ENCODE measurements at regions not wholly inside any gene's neighbourhood (a gene's known extent, or its start where the extent isn't known, plus 50 kb on each side); places are given as distances from the start of the nearest gene placed in this dataset.

- no peak overlapping the region for H3K4me3 ChIP-seq
- no peaks in the 10 kb centered on the region for H3K9me3 ChIP-seq
- H3K27ac ChIP-seq = no peak overlapping the region
- DNase-seq (ENCODE audit: low spot score) = no peak
- H3K4me1 ChIP-seq (ENCODE audit: control insufficient read depth in 1 of 2, low read depth in 2 of 2) = no peaks in the 10 kb centered on the region
- no peak for TF ChIP-seq CTCF (IDR thresholded peaks at IDR 0.05)
- no peaks in the 10 kb centered on the region for H3K27me3 ChIP-seq (replicated peaks; ENCODE audit: insufficient read depth)
- no peaks in the 10 kb centered on the region for H3K36me3 ChIP-seq
- ATAC-seq (ENCODE audit: insufficient number of reproducible peaks, low FRiP score, low read depth) = no peak
Observed at GRCh38 chr10:78394047-78394446, 360.4 kb downstream of the RPS24 start.

- H3K36me3 ChIP-seq = no peaks in the 10 kb centered on the region
- ATAC-seq (ENCODE audit: insufficient number of reproducible peaks, low FRiP score, low read depth) = no peak
- no peak overlapping the region for H3K27ac ChIP-seq
- no peaks in the 10 kb centered on the region for H3K27me3 ChIP-seq (replicated peaks; ENCODE audit: insufficient read depth)
- H3K4me3 ChIP-seq = no peak overlapping the region
- no peak for TF ChIP-seq CTCF (IDR thresholded peaks at IDR 0.05)
- no peak for DNase-seq (ENCODE audit: low spot score)
- H3K9me3 ChIP-seq = no peaks in the 10 kb centered on the region
- H3K4me1 ChIP-seq (ENCODE audit: control insufficient read depth in 1 of 2, low read depth in 2 of 2) = no peaks in the 10 kb centered on the region
Observed at GRCh38 chr10:78395162-78395561, 361.5 kb downstream of the RPS24 start.

- Histone ChIP-seq H3K27me3 (replicated peaks; ENCODE audit: insufficient read depth) (no peaks in the 10 kb centered on the region), H3K4me3 (no peak overlapping the region), H3K36me3 (no peaks in the 10 kb centered on the region), H3K27ac (no peak overlapping the region), H3K4me1 (ENCODE audit: control insufficient read depth in 1 of 2, low read depth in 2 of 2) (no peaks in the 10 kb centered on the region), H3K9me3 (no peaks in the 10 kb centered on the region)
- no peak for DNase-seq (ENCODE audit: low spot score)
- no peak for TF ChIP-seq CTCF (IDR thresholded peaks at IDR 0.05)
- ATAC-seq (ENCODE audit: insufficient number of reproducible peaks, low FRiP score, low read depth) = no peak
Observed at GRCh38 chr10:78396754-78397153, 363.1 kb downstream of the RPS24 start.

GRCh38 chr10:78397786-78398185 lies 364.1 kb downstream of the RPS24 start:
- no peak for DNase-seq (ENCODE audit: low spot score)

GRCh38 chr10:78398382-78398781 lies 364.7 kb downstream of the RPS24 start:
- no peaks in the 10 kb centered on the region for H3K27me3 ChIP-seq (replicated peaks; ENCODE audit: insufficient read depth)
- H3K4me1 ChIP-seq (ENCODE audit: control insufficient read depth in 1 of 2, low read depth in 2 of 2) = no peaks in the 10 kb centered on the region
- H3K9me3 ChIP-seq = no peaks in the 10 kb centered on the region
- DNase-seq (ENCODE audit: low spot score) (no peak), ATAC-seq (ENCODE audit: insufficient number of reproducible peaks, low FRiP score, low read depth) (no peak)
- no peak for TF ChIP-seq CTCF (IDR thresholded peaks at IDR 0.05)
- H3K36me3 ChIP-seq = no peaks in the 10 kb centered on the region
- H3K4me3 ChIP-seq = no peak overlapping the region
- H3K27ac ChIP-seq = no peak overlapping the region

More at GRCh38 chr10:78397786-78398185, 364.1 kb downstream of the RPS24 start:
- Histone ChIP-seq H3K9me3 (no peaks in the 10 kb centered on the region), H3K36me3 (no peaks in the 10 kb centered on the region), H3K4me1 (ENCODE audit: control insufficient read depth in 1 of 2, low read depth in 2 of 2) (no peaks in the 10 kb centered on the region), H3K27me3 (replicated peaks; ENCODE audit: insufficient read depth) (no peaks in the 10 kb centered on the region), H3K27ac (no peak overlapping the region), H3K4me3 (no peak overlapping the region)
- no peak for TF ChIP-seq CTCF (IDR thresholded peaks at IDR 0.05)
- no peak for ATAC-seq (ENCODE audit: insufficient number of reproducible peaks, low FRiP score, low read depth)

All from thoracic aorta (tissue), 2 donors.